ENCODE measurements at regions not wholly inside any gene's neighbourhood (a gene's known extent, or its start where the extent isn't known, plus 50 kb on each side); places are given as distances from the start of the nearest gene placed in this dataset.

DNA sequence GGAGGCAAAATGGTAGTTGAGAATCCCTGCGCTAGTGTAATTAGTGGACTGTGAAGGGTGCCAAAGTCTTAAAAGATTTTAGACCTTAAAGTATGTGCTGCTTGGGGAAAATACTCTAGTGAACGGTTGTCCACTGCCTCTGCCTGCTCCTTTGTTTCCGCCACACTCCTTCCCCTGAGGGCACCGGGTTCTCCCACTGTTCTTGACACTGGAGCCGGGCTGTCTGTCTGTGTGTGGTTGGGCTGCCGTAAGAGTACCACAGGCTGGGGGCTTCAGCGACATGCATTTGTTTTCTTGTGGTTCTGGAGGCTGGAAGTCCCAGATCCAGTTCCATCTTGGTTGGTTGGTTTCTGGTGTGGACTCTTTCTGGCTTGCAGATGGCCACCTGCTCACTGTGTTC, 76.2 kb downstream of the CLDN34 start:
- no peak for DNase-seq (ENCODE audit: low read depth, low spot score)
- in situ Hi-C loops (cut with HindIII; ENCODE audit: low pct_unique_long_range_greater_than_20kb, low sequenced_read_pairs): no loop called here

DNA sequence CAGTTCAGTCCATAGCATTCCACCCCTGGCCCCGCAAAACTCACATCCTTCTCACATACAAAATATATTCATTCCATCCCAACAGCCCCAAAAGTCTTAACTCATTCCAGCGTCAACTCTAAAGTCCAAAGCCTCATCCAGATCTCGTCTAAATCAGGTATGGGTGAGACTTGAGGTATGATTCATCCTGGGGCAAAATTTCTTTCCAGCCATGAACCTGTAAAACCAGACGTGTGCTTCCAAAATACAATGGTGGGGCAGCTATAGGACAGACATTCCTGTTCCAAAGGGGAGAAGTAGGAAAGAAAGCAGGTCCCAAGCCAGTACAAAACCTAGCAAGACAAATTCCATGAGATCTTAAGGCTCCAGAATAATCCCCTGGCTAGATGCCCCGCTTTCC, 76.9 kb downstream of the CLDN34 start:
- no peak for DNase-seq (ENCODE audit: low read depth, low spot score)
- in situ Hi-C loops (cut with HindIII; ENCODE audit: low pct_unique_long_range_greater_than_20kb, low sequenced_read_pairs): no loop called here

DNA sequence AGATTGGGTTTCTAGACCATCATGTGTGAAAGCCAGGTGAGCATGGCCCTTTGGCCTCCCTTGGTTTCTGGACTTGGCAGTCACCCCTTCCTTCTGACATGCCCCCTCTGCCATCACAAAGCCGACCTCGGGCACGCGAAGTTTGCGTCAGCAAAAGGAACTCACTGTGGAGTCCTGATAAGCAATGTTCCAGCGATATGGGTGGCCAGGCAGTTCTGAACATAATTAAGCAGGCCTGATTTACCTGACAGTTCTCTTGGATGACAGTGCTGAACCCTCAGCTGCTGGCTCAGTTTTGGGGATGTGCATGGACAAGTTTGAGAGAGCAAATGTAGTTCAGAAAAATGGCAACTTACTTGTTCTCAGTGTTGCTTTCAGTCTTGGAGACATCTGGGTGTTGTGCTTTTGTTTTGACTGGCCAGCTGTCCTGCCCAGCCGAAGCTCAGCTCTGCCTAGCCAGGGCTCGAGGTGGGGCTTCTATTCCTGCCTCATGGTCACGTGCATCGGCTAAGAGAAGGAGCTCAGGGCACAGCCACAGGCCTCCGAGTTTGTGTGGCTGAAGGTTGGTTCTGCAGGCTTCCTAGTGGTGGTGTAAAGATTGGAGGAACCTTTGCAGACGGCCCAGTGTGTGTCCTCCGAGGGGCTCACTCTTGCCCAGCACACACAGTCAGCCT, 78.3 kb downstream of the CLDN34 start:
- no peak for DNase-seq (ENCODE audit: low read depth, low spot score)
- in situ Hi-C loops (cut with HindIII; ENCODE audit: low pct_unique_long_range_greater_than_20kb, low sequenced_read_pairs): no loop called here

DNA sequence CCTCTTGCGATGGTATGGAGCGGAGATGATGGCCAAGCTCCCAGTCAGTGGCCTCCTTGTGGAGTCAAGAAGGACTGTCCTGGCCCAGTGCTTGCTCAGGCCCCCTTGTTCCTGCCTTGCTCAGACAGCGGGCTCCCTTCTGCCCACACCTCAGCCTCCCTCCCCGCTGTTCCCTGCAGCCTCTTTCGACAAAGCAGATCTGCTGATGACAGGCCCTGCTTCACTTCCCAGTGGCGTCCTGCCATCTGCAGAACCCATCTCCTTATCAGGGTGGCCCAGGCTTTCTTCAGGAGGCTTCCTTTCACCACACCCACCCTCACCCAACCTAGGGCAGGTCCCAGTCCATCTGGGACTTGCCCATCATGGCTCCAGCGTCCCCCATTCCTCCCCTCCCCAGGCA, 80.0 kb downstream of the CLDN34 start:
- in situ Hi-C loops (cut with HindIII; ENCODE audit: low pct_unique_long_range_greater_than_20kb, low sequenced_read_pairs): no loop called here
- no peak for DNase-seq (ENCODE audit: low read depth, low spot score)

DNA sequence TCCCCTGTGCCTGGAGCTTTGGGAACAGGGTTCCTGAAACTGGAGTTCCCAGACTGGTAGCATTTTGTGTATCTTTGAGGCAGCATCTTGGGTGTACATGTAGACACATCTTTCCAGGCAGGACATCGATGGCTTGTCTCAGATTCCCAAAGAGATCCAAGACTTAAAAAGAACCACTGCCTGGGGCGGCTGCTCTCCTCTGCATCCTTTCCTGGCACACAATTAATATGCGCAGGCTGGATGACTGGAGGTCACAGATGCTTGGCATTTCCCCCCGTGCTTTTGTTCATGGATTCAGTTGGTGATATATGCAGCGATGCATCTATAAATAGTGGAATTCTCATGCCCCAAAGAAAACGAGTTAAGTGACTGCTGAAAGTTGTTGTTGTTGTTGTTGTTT, 80.5 kb downstream of the CLDN34 start:
- no peak for DNase-seq (ENCODE audit: low read depth, low spot score)
- in situ Hi-C loops (cut with HindIII; ENCODE audit: low pct_unique_long_range_greater_than_20kb, low sequenced_read_pairs): no loop called here

DNA sequence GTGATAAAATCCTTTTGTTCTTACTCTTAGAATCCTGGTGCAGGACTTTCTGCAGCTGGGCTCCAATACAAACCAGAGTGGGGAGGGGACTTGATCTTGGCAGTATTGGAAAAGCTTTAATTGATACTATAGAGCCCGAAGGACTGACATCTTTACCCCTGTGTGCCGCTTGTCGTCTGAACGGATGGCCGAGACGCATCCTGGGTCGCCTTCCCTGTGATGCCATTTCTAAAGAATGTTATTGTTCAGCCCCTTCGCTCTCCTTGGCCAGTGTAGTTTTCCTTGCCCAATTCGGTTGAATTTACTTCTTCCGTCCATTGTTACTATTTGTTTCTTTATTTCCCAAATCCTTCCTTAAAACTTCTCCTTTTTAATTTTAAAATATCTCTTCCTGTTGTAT, 80.9 kb downstream of the CLDN34 start:
- no peak for DNase-seq (ENCODE audit: low read depth, low spot score)
- in situ Hi-C loops (cut with HindIII; ENCODE audit: low pct_unique_long_range_greater_than_20kb, low sequenced_read_pairs): no loop called here

DNA sequence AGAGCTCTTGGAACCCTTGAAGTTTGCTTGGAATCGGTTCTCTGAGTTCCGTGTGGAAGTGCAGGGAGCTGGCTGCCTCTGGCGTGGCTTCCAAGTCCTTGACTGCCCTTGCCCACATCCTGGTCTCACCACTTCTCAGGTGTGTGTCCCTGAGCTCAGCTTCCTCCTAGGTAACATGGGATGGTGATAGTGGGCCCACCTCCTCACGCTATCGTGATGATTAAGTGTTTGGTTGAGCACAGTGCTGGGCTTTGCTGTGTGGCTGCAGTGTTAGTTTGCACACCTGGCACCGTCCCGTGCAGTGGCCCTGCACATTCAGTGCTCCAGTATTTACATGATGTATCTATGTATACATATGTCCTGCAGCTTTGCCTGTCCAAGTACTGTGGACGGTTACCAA, 81.5 kb downstream of the CLDN34 start:
- in situ Hi-C loops (cut with HindIII; ENCODE audit: low pct_unique_long_range_greater_than_20kb, low sequenced_read_pairs): no loop called here
- no peak for DNase-seq (ENCODE audit: low read depth, low spot score)

DNA sequence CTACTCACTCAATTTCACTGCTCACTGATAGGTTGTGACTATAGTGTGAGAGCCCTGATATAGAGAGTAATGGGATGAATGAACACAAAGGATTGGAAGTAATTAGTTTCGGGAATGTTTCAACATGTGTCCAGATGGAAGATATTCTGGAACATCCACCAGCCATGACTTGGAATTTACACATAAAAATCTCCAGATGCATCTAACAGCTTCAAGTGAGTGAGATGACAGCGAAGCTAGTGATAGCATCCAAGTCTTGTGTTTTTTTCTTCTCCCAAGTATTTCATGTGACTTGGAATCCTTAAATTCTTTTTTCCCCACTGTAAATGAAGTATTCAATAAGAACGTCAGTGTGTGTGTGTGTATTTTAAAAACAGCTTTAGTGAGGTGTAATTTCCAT, 82.1 kb downstream of the CLDN34 start:
- in situ Hi-C loops (cut with HindIII; ENCODE audit: low pct_unique_long_range_greater_than_20kb, low sequenced_read_pairs): no loop called here
- no peak for DNase-seq (ENCODE audit: low read depth, low spot score)

DNA sequence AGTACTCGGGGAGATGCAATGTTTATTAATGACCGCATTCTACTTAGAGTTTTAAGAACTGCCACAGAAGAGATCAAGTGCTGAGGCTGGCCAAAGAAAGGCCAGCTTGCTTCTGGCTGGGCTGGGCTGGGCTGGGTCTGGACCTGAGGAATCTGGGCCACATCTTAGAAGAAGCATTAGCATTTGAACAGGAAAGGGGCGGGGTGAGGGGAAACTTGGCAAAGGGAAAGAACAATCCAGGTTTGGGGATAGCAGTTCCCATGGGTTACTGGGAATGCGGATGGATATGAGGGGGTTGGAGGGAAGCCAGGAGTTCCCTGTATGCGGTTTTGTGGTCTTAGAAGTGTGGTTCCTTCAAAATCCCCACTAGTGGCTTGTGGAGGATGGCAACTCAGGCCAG, 83.3 kb downstream of the CLDN34 start:
- DNase-seq (ENCODE audit: low read depth, low spot score): no peak
- in situ Hi-C loops (cut with HindIII; ENCODE audit: low pct_unique_long_range_greater_than_20kb, low sequenced_read_pairs): no loop called here

DNA sequence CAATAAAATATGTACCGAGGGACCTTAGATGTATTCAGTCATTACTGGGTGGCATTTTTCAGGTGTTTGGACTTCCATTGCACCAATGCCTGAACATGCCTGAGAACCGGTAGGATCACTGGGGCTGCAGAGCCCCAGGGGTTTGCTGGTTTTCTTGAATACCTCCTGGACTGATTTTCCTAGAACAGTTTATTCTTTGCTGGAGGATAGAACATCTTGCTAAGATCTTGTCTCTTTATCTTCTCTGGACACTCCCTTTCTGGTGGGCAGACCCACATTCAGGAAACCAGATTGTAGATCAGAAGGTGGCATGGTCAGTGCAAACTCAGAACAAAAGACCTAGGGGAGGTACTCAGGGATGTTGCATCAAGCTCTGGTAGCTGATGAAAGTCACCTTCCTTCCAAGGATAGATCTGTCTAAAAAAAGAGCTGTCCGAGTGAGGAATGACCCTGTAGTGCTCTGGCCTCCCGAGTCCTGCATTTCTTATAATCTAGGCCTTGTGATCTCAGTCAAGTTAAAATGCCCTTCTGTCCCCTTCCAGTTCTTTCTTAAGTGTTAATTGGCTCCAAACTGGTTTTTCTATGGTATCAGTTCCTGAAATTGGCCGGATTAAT, 84.8 kb downstream of the CLDN34 start:
- no peak for DNase-seq (ENCODE audit: low read depth, low spot score)
- in situ Hi-C loops (cut with HindIII; ENCODE audit: low pct_unique_long_range_greater_than_20kb, low sequenced_read_pairs): no loop called here

DNA sequence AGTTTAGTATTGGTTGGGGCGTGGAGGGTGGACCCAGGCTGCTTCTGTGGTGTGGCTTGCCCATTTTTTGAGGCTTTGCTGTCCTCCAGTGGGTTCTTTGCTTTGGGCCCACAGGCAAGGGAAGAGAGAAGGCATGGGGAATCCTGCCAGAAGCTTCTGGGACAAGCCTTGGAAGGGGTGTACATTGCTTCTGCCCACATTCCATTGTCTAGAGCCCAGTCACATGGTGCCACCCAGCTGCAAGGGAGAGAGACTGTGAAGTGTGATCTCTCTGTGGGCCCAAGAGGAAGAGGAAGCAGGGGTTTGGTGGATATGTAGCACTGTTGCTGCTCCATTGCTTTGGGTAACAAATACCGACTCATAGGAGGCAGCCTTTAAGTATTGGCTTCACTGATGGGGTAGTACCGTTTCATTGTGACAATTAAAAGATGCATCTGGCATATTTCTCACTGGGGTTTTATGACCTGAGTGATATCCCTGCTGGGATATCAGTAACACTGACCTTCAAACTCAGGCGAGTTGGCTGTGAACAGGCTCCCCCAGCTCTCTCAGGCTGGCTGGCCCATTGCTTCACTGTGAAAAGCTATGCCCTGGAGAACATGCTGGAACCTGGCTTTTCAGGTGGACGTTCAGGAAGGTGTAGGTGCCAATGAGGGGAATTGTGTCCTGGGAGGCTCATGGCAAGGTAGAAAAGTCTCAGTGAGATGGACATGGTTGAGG, 85.9 kb downstream of the CLDN34 start:
- DNase-seq (ENCODE audit: low read depth, low spot score): no peak
- in situ Hi-C loops (cut with HindIII; ENCODE audit: low pct_unique_long_range_greater_than_20kb, low sequenced_read_pairs): no loop called here

DNA sequence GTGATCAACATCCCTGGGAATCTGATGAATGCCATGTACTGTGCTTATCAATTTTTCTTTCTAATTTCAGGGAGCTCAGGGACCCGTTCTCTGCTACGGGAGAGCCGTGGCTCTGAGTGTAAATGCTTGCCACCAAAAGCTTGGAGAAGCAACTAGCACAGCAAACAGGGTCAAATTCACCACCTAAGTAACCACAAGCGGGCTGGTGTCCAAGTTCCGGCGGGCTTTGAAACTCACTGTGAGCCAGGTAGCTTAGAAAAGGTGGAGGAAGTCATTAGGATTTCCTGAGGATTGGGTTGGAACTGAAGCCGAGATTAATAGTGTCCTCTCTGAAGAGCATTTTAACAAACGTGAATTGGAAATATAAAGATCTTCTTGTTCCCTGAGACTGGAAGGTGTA, 87.2 kb downstream of the CLDN34 start:
- no peak for DNase-seq (ENCODE audit: low read depth, low spot score)
- in situ Hi-C loops (cut with HindIII; ENCODE audit: low pct_unique_long_range_greater_than_20kb, low sequenced_read_pairs): no loop called here

DNA sequence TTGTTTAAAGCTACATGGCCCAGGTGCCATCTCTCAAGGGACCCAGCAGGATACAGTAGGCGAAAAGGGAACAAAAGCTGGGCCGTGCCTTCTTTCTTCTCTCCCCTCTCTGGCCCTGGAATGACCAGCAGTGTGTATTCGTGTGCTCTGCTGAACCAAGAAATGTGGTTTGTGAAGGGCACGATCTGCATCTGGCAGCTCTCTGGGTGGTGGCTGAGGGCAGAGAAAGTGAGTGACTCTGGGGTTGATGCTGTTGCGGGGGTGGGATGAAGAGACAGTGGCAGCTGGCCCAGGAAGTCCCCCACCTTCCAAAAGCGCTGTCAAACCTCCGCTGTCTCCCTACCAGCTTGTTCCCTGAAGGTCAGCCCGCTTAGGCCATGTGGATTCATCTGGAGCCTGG, 88.3 kb downstream of the CLDN34 start:
- DNase-seq (ENCODE audit: low read depth, low spot score): no peak
- in situ Hi-C loops (cut with HindIII; ENCODE audit: low pct_unique_long_range_greater_than_20kb, low sequenced_read_pairs): no loop called here

DNA sequence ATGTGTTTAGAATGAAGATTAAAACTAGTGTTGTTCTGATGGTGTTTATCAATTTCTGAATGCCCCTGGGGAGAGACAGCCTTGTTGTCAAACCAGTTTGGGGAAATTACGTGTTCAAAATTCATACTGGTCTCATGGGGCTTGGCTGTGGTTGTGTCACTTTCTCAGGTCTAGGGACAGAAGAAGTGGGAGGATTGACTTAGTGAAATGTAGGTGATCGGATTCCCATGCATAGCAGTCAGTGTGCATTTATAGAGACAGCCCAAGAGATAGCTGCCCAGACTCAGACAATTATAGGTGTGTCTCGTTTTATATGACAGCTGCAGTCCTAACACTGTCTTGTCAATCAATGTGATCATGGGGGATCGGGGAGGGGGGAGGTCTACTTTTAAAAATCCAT, 94.4 kb upstream of the CLCN4 start:
- in situ Hi-C loops (cut with HindIII; ENCODE audit: low pct_unique_long_range_greater_than_20kb, low sequenced_read_pairs): no loop called here
- no peak for DNase-seq (ENCODE audit: low read depth, low spot score)

DNA sequence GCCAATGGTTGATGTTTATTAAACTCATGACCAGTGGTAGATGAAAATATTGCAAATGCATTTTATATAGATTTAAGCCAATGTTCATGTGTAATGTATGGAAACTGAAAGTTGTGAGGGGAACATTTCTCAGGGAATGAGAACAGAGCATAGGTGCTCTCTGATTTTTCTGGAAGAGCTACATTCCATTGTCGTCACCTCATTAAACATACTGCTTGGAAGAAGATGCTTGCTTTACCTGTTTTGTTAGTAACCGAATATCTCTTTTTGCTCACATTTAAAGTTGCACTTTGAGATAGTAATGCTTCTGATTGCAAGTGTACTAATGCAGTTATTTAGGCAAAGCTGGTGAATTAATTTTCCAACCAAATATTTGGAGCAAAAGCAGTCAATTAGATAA, 93.8 kb upstream of the CLCN4 start:
- in situ Hi-C loops (cut with HindIII; ENCODE audit: low pct_unique_long_range_greater_than_20kb, low sequenced_read_pairs): no loop called here
- no peak for DNase-seq (ENCODE audit: low read depth, low spot score)

DNA sequence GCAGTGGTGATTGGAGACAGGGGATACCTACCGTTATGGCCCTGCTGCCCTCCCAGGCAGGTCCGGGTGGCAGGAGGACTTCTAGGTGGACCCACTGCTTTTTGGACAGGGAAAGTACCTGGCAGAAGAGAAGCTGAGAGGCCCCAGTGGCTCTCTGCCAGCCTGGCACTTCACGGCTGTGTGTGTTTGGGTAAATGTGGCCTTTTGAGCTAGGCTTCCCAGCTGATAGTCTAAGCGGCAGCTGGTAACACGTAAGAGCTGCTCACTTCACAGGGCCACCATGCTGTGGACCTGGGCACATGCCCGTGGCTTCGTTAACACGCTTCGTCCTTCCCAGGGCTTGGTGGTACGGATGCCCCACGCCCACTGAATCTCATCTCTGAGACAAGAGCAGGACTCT, 92.0 kb upstream of the CLCN4 start:
- no peak for DNase-seq (ENCODE audit: low read depth, low spot score)
- in situ Hi-C loops (cut with HindIII; ENCODE audit: low pct_unique_long_range_greater_than_20kb, low sequenced_read_pairs): no loop called here

DNA sequence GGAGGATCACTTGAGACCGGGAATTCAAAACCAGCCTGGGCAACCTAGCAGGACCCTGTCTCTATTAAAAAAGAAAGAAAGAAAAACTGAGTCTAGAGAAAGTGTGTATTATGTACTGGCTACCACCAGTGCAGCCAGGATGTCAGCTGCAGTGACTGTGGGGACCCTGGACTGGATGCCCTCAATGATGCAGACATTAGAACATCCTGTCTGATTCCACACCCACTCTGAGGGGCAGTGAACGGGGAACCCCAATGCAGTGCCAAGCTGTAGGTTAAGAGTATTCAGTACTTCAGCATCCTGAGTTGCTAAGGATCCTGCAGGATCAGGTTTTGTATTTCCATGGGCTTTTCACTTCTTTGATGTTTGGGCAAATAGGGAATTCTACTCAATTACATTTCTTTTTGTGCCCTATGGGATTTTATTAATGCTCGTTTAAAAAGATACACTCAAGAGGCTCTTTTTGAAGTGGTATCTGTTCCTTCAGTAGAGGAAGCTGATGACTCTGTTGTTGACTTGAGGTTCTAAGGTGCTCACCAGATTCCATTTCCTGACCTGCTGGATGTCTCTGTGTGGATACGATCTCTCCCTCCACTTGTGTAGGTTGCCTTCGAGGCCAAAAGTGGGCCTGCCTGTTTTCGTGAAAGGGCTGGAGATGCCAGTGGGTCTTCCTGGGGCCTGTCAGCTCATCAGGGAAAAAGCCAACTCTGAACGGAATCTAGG, 85.9 kb upstream of the CLCN4 start:
- in situ Hi-C loops (cut with HindIII; ENCODE audit: low pct_unique_long_range_greater_than_20kb, low sequenced_read_pairs): no loop called here
- no peak for DNase-seq (ENCODE audit: low read depth, low spot score)

DNA sequence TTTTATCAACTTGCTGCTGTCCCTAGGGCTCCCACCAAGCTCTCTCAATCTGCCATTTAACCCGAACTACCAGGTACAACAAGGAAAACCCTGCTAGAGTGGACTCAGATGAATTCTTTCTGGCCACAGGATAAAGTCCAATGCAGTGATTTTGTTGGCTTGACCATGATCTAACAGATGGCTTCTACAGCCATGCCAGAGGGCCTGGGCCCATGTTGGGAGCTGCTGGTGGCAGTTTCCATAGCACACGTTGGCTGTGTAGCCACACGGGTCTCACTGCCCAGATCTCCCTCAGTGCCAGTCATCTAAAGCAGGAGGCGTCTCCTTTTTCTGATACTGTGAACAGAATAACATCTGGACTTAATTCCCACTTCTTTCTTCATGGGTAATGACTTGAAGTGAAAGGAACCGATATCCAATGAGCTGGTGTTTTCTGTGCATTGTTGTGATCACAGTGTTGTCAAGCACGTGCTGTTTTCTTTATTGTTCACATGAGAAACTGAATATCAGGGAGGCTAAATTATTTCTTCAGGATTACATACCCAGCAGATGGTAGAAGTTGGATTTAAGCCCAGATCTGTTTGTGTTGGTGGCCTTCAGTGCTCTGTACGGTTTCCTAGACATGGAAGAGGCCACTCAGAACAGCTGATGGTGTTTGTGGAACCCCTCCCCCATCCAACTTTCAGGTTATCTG, 85.2 kb upstream of the CLCN4 start:
- DNase-seq (ENCODE audit: low read depth, low spot score): no peak
- in situ Hi-C loops (cut with HindIII; ENCODE audit: low pct_unique_long_range_greater_than_20kb, low sequenced_read_pairs): no loop called here
